GM12801 (cell line): ENCODE measurements at regions not wholly inside any gene's neighbourhood (a gene's known extent, or its start where the extent isn't known, plus 50 kb on each side); places are given as distances from the start of the nearest gene placed in this dataset.

Experiments used
- CTCF ChIP-seq: IDR thresholded peaks from one replicate; pipeline ENCODE4 v1.5.1; 2011; ENCODE audit warnings: control low read depth; ENCODE audit not compliant: insufficient read length; ENCODE audit errors: extremely low read depth

GRCh38 chr16:17877821-17878360 is 407.1 kb upstream of the XYLT1 start:
- no peak for TF ChIP-seq CTCF

- no peak for TF ChIP-seq CTCF
These were observed 396.2 kb upstream of the XYLT1 start for GRCh38 chr16:17866996-17867395.

- no peak for TF ChIP-seq CTCF
These were observed 391.3 kb upstream of the XYLT1 start for GRCh38 chr16:17861981-17862479.

DNA sequence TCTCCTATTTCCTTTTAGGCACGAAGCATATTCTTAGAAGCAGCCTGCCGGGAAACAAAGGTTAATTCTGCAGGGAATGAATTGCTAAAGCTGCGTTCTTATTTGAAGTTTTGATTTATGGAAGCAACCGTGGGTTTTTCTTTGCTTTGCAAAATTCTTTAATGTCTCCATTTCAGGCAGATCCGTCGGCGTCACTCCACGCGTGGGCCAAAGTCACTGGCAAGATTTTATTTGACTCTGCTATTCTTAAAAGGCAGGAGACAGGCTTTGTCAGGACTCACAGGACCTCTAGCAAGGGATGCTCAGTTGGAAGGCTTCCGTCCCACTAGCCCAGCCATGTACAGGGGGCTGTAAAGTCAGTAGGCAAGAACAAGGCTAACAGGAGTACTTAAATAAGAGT is 387.3 kb upstream of the XYLT1 start:
- no peak for TF ChIP-seq CTCF

GRCh38 chr16:17853958-17854357 is 383.2 kb upstream of the XYLT1 start:
- no peak for TF ChIP-seq CTCF

- TF ChIP-seq CTCF, result no peak
These were observed 382.4 kb upstream of the XYLT1 start for GRCh38 chr16:17852977-17853702.

- TF ChIP-seq CTCF, result no peak
These were observed 380.0 kb upstream of the XYLT1 start for GRCh38 chr16:17850581-17851250.
